Coronary artery (tissue), 2 donors: ENCODE measurements at regions not wholly inside any gene's neighbourhood (a gene's known extent, or its start where the extent isn't known, plus 50 kb on each side); places are given as distances from the start of the nearest gene placed in this dataset.

Source experiments
- DNase-seq: peaks from one replicate; pipeline ENCODE4 v3.0.0-alpha.2; 2017; ENCODE audit warnings: low spot score
- H3K27ac ChIP-seq, 2 donors: fragments of 200-600 bp; sonication (generic); one replicate each; pipeline ENCODE4 v1.5.1; 2016 to 2019
- H3K4me3 ChIP-seq: fragments of 200-600 bp; sonication (generic); 2 replicates; pipeline ENCODE4 v1.5.1; 2016; ENCODE audit warnings: mild to moderate bottlenecking, moderate library complexity
- CTCF ChIP-seq: fragments of 200-600 bp; sonication (generic); IDR thresholded peaks from one replicate; pipeline ENCODE4 v1.5.1; 2019; ENCODE audit warnings: antibody characterized with exemption

GRCh38 chrX:124994404-124994803 is 325.3 kb upstream of the TEX13C start:
- TF ChIP-seq CTCF, result no peak
- no peak for DNase-seq
- Histone ChIP-seq H3K4me3 (no peak overlapping the region), H3K27ac (no peak overlapping the region)

GRCh38 chrX:125003746-125004446 is 315.8 kb upstream of the TEX13C start:
- Histone ChIP-seq H3K27ac (no peak overlapping the region), H3K4me3 (no peak overlapping the region)
- no peak for TF ChIP-seq CTCF
- no peak for DNase-seq

GRCh38 chrX:125004799-125005198 is 314.9 kb upstream of the TEX13C start:
- no peak overlapping the region for H3K4me3 ChIP-seq
- TF ChIP-seq CTCF, result no peak
- no peak overlapping the region for H3K27ac ChIP-seq
- DNase-seq, result no peak

- H3K4me3 ChIP-seq, result no peak overlapping the region
- no peak for DNase-seq
- no peak for TF ChIP-seq CTCF
- no peak overlapping the region for H3K27ac ChIP-seq
Measured at GRCh38 chrX:125005863-125006262, 313.8 kb upstream of the TEX13C start.

GRCh38 chrX:125006704-125007103 is 313.0 kb upstream of the TEX13C start:
- DNase-seq, result no peak
- no peak for TF ChIP-seq CTCF
- Histone ChIP-seq H3K4me3 (no peak overlapping the region), H3K27ac (no peak overlapping the region)

GRCh38 chrX:125012585-125012984 is 307.1 kb upstream of the TEX13C start:
- TF ChIP-seq CTCF, result no peak
- DNase-seq, result no peak
- H3K4me3 ChIP-seq, result no peak overlapping the region
- no peak overlapping the region for H3K27ac ChIP-seq

- no peak for DNase-seq
- no peak overlapping the region for H3K4me3 ChIP-seq
- no peak overlapping the region for H3K27ac ChIP-seq
- TF ChIP-seq CTCF, result no peak
Measured at GRCh38 chrX:125029131-125029530, 290.5 kb upstream of the TEX13C start.
